ENCODE measurements at regions not wholly inside any gene's neighbourhood (a gene's known extent, or its start where the extent isn't known, plus 50 kb on each side); places are given as distances from the start of the nearest gene placed in this dataset.

DNA sequence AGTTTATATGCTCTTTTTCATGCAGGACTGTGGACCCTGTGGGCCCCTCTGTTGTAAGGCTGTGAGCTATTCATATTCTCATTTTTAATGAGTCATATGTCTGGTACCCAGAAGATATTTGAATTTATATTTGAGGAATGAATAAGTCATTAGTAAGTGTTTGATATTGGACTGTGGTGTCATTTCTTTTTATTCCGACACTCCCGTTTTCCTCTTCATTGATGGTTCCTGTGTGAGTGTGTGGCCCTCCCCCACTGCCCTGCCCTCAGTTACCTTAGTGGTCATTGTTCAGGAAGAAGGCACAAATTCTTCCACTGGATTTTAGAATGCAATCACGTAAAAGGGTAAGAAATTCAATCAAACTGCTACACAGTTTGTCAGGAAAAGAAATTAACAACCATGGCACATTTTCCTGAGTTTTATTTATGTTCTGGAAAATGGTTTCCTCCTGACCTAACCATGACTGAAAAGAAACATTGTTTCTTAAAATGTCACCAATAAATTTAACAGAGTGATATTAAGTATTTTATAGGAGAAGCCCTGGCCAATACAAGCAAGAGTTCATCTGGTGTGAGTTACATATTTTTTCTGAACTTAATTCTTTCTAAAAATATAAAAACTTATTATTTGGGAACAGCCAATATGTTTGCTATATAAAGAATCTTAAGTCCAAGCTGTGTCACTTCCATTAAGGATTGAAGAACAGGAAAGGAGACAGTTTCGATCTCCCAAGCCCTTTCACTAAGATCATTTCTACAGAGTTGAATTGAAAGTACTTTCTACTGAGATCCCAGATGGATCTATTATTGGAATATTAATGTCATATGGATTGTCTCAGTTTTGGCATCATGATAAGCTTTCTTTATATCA, 370.5 kb upstream of the ANXA10 start:
- TF ChIP-seq, protein P1, sequence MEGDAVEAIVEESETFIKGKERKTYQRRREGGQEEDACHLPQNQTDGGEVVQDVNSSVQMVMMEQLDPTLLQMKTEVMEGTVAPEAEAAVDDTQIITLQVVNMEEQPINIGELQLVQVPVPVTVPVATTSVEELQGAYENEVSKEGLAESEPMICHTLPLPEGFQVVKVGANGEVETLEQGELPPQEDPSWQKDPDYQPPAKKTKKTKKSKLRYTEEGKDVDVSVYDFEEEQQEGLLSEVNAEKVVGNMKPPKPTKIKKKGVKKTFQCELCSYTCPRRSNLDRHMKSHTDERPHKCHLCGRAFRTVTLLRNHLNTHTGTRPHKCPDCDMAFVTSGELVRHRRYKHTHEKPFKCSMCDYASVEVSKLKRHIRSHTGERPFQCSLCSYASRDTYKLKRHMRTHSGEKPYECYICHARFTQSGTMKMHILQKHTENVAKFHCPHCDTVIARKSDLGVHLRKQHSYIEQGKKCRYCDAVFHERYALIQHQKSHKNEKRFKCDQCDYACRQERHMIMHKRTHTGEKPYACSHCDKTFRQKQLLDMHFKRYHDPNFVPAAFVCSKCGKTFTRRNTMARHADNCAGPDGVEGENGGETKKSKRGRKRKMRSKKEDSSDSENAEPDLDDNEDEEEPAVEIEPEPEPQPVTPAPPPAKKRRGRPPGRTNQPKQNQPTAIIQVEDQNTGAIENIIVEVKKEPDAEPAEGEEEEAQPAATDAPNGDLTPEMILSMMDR (IDR thresholded peaks at IDR 0.05): no peak
- TF ChIP-seq POLR2A (IDR thresholded peaks at IDR 0.05): no peak

Data from Peyer's patch (tissue), 4 donors.